CD4-positive, alpha-beta T cell (primary cell): ENCODE measurements at regions not wholly inside any gene's neighbourhood (a gene's known extent, or its start where the extent isn't known, plus 50 kb on each side); places are given as distances from the start of the nearest gene placed in this dataset.

Experiments used
- ATAC-seq: fragments of 200-7000 bp; cut with Tn5 transposase; one replicate; pipeline ENCODE4 v1.10.0; 2022; ENCODE audit warnings: mild to moderate bottlenecking; ENCODE audit not compliant: poor library complexity
- CTCF ChIA-PET: fragments of 350-600 bp; sonication (Branson Sonifier 250); formaldehyde crosslinking; loops from one replicate; lab custom pipeline; 2021; ENCODE audit warnings: antibody characterized with exemption, inconsistent platforms; lab: Charles Lee
- POLR2A ChIA-PET: fragments of 350-600 bp; sonication (Branson Sonifier 250); formaldehyde crosslinking; loops from one replicate; lab custom pipeline; 2021; ENCODE audit warnings: antibody characterized with exemption, inconsistent platforms; lab: Charles Lee
- DNase-seq, 14 experiments: peaks; one replicate each; pipeline ENCODE4 v3.0.0-alpha.2; 2013 to 2020; ENCODE audit warnings: mixed read lengths in 2 of 14
- H3K27ac ChIP-seq, 2 donors: one replicate each; pipeline versions ENCODE4 v1.5.1 to v1.7.0; 2013; ENCODE audit warnings: low read length in 2 of 2, low read depth in 1 of 2, mild to moderate bottlenecking in 1 of 2
- H3K27me3 ChIP-seq, 2 experiments: 1 replicate in 1 of 2; 2 replicates in 1 of 2; pipeline versions ENCODE4 v1.6.1 to v1.7.0; 2013; ENCODE audit warnings: low read length in 2 of 2, control low read depth in 1 of 2, mild to moderate bottlenecking in 1 of 2, moderate library complexity in 1 of 2; ENCODE audit not compliant: insufficient read depth in 2 of 2, control insufficient read depth in 1 of 2
- H3K36me3 ChIP-seq: one replicate; pipeline ENCODE4 v1.6.1; 2013; ENCODE audit warnings: low read length, control low read depth; ENCODE audit not compliant: insufficient read depth
- H3K4me1 ChIP-seq: one replicate; pipeline ENCODE4 v1.6.1; 2013; ENCODE audit warnings: low read length, control low read depth; ENCODE audit not compliant: insufficient read depth
- H3K4me3 ChIP-seq: one replicate; pipeline ENCODE4 v1.5.1; 2013; ENCODE audit warnings: mild to moderate bottlenecking, low read length, moderate library complexity
- H3K9me3 ChIP-seq, 2 experiments: 1 replicate in 1 of 2; 2 replicates in 1 of 2; pipeline versions ENCODE4 v1.6.1 to v1.7.0; 2013; ENCODE audit warnings: low read length in 2 of 2, mild to moderate bottlenecking in 2 of 2, control low read depth in 1 of 2, moderate library complexity in 1 of 2; ENCODE audit not compliant: control insufficient read depth in 1 of 2, insufficient read depth in 1 of 2
- H3K27ac Mint-ChIP-seq: one replicate; pipeline ENCODE4 v1.8.0; 2020; ENCODE audit warnings: mixed read lengths
- H3K27me3 Mint-ChIP-seq: one replicate; pipeline ENCODE4 v1.8.0; 2021; ENCODE audit warnings: mixed read lengths
- H3K36me3 Mint-ChIP-seq: one replicate; pipeline ENCODE4 v1.8.0; 2021; ENCODE audit warnings: low read depth, mixed read lengths
- H3K4me1 Mint-ChIP-seq: one replicate; pipeline ENCODE4 v1.8.0; 2021; ENCODE audit warnings: low read depth, mixed read lengths
- H3K4me3 Mint-ChIP-seq: one replicate; pipeline ENCODE4 v1.8.0; 2020; ENCODE audit warnings: mild to moderate bottlenecking, mixed read lengths
- H3K9me3 Mint-ChIP-seq: one replicate; pipeline ENCODE4 v1.8.0; 2020; ENCODE audit warnings: mixed read lengths
- CTCF ChIP-seq: fragments of 200-600 bp; IDR thresholded peaks from one replicate; pipeline ENCODE4 v1.8.0; 2022; ENCODE audit warnings: antibody characterized with exemption, mild to moderate bottlenecking
- intact Hi-C, 2 experiments: fragments of 100-400 bp; cut with DNase I in 1 of 2; cut with micrococcal nuclease in 1 of 2; formaldehyde crosslinking; loops; one replicate each; pipeline versions ENCODE4 v1.15.1 to v1.9.0; 2023 to 2025; cut with DNase I, micrococcal nuclease

GRCh38 chr13:50645092-50645491 lies 198.4 kb downstream of the DLEU7 start:
- no peak overlapping the region for H3K4me3 Mint-ChIP-seq
- no peaks in the 10 kb centered on the region for H3K36me3 Mint-ChIP-seq
- Histone ChIP-seq H3K9me3 (no peaks in the 10 kb centered on the region), H3K4me3 (no peak overlapping the region), H3K36me3 (no peaks in the 10 kb centered on the region), H3K4me1 (no peaks in the 10 kb centered on the region), H3K27me3 (no peaks in the 10 kb centered on the region), H3K27ac (no peak overlapping the region)
- no peaks in the 10 kb centered on the region for H3K27me3 Mint-ChIP-seq
- no peak overlapping the region for H3K27ac Mint-ChIP-seq
- DNase-seq (no peak), ATAC-seq (no peak)
- intact Hi-C loops, result no loop called here
- ChIA-PET CTCF (no interaction called here), POLR2A (no interaction called here)
- no peaks in the 10 kb centered on the region for H3K4me1 Mint-ChIP-seq
- no peaks in the 10 kb centered on the region for H3K9me3 Mint-ChIP-seq
- TF ChIP-seq CTCF, result no peak

- ATAC-seq (no peak), DNase-seq (no peak)
- Mint-ChIP-seq H3K4me1 (peaks cover 3% of the 10 kb centered on the region), H3K36me3 (no peaks in the 10 kb centered on the region), H3K27ac (no peak overlapping the region), H3K4me3 (no peak overlapping the region), H3K27me3 (no peaks in the 10 kb centered on the region), H3K9me3 (no peaks in the 10 kb centered on the region)
- CTCF ChIA-PET, result interaction anchor here (1.3 kb wide), 1 partner anchor 66 kb away, joined by 3 read pairs; no protein-coding TSS in a partner anchor
- no peak overlapping the region for H3K27ac ChIP-seq
- POLR2A ChIA-PET, result interaction anchor here (1.0 kb wide), 1 partner anchor 9 kb away, joined by 3 read pairs; no protein-coding TSS in a partner anchor
- H3K4me3 ChIP-seq, result no peak overlapping the region
- no peaks in the 10 kb centered on the region for H3K9me3 ChIP-seq
- H3K27me3 ChIP-seq, result no peaks in the 10 kb centered on the region
- intact Hi-C loops, result no loop called here
- no peaks in the 10 kb centered on the region for H3K4me1 ChIP-seq
- TF ChIP-seq CTCF, result no peak
- no peaks in the 10 kb centered on the region for H3K36me3 ChIP-seq
Measured at GRCh38 chr13:50646070-50646469, 197.4 kb downstream of the DLEU7 start.

- H3K27me3 ChIP-seq, result no peaks in the 10 kb centered on the region
- Mint-ChIP-seq H3K4me1 (peaks cover 7% of the 10 kb centered on the region), H3K27me3 (no peaks in the 10 kb centered on the region), H3K36me3 (no peaks in the 10 kb centered on the region), H3K27ac (no peak overlapping the region), H3K9me3 (no peaks in the 10 kb centered on the region), H3K4me3 (no peak overlapping the region)
- ChIA-PET POLR2A (no interaction called here), CTCF (no interaction called here)
- H3K4me1 ChIP-seq, result no peaks in the 10 kb centered on the region
- no peak for TF ChIP-seq CTCF
- ATAC-seq, result no peak
- DNase-seq, result no peak
- intact Hi-C loops, result no loop called here
- H3K9me3 ChIP-seq, result no peaks in the 10 kb centered on the region
- H3K27ac ChIP-seq, result no peak overlapping the region
- no peak overlapping the region for H3K4me3 ChIP-seq
- H3K36me3 ChIP-seq, result no peaks in the 10 kb centered on the region
Measured at GRCh38 chr13:50649211-50649610, 194.3 kb downstream of the DLEU7 start.
